GM20000 (cell line): ENCODE measurements at regions not wholly inside any gene's neighbourhood (a gene's known extent, or its start where the extent isn't known, plus 50 kb on each side); places are given as distances from the start of the nearest gene placed in this dataset.

ENCODE experiments used
- DNase-seq: peaks from one replicate; pipeline ENCODE4 v3.0.0; 2012; ENCODE audit warnings: low spot score
- CTCF ChIP-seq: IDR thresholded peaks from 2 replicates; pipeline ENCODE4 v1.5.1; 2012; ENCODE audit warnings: mild to moderate bottlenecking, control low read depth; ENCODE audit errors: extremely low read depth, missing control alignments

DNA sequence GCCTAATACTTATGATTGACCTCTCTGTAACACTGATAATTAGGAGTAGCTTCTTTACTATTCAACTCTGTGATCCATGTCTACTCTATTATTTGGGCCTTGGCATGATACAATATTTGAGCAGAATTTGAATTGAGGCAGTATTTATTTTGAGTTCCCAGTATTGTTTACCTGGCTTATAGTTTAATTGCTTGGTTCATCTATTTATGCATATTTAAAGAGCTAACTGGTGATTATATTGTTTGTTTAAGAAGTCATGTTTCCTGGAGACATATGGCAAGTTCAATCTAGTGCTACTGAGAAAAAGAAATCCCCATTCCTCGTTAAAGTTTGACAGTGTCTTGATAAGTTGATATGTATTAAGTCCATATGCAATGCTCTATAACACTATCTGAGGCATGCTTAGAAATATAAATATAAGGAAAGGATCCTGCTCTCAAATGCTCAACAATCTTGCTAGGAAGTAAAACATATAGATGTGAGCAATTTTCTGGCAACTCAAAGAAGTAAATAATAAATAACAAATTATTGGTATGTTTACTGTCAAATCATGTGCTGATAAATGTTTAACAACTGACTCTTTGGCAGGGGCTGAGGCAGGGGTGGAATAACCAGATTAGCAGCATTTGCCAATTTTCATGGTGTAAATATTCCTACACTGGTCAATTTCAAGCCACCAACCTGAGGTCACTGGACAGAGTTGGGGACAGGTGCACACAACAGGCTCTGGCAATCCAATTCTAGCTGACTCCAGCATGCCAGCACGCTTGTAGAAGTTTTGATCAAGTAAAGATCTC, 430.2 kb upstream of the PIK3C3 start:
- DNase-seq = no peak
- no peak for TF ChIP-seq CTCF

DNA sequence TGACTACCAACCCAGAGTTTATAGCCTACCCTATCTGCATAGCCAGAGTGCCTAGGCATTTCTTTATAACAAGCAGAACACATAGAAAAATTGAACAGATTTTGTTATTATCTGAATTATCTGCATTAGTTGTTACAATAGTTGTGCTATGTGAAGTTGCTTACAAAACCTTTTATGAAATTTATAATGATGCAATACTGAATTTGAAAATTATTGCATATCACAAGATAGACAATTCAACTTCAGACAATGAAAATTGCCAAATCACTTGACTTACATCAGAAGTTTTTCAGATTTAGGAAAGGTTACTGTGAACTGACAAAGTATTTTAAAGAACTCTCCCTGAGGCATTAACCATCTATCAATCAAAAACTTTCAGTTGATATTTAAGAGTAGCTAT, 437.9 kb upstream of the PIK3C3 start:
- no peak for DNase-seq
- TF ChIP-seq CTCF = no peak

DNA sequence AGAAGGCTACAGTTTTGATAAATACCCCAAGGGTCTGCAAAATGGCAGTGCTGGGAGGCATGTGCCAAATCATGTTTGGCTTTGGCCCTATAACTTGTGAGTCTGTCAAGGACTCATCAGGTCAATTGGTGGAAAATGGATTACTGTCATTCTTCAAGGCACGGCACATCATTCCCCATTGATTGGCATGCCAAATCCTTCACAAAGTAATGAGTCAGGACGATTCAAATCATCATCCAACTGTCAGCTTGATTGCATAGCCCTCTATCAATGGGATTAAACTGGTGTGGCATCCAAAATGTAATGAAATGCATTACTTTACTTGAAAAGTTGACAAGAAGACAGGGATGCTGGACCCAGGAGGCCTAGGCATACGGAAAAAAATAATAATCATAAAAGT, 441.6 kb upstream of the PIK3C3 start:
- no peak for TF ChIP-seq CTCF
- no peak for DNase-seq

DNA sequence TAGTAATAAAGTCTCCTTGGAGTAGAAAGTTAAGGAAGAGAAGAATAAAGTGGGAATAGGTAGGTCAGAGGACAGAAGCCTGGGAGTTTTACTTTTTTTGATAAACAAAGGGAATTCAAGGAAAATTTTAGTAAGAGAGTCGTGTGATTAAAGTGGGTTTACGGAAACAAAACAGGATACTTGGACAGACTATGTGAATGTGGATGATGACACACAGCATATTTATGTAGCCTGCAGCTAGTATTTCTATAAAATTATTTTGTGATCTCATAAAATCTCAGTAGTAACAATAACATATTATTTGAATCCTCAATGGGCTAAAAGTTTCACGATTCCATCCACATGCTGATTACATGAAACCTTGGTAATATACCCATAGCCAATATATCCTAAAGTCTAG, 450.7 kb upstream of the PIK3C3 start:
- TF ChIP-seq CTCF = no peak
- DNase-seq = no peak

DNA sequence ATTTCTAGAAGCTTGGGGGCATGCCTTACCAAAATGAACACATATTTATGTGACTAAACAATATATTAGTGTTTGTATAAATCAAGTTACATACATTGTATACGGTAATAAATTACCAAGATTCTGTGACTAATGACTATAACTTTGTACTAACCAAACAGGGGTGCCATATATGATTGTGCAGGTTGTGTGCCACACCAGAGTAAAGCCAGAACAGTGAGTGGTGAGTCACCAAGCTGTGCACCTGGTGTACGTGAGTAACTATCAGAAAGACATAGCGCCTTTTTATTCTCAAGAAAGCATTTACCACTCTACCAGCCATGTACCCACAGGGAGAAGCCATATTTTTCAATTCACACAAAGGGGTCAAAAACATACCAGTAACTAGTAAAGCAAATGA, 453.2 kb upstream of the PIK3C3 start:
- no peak for TF ChIP-seq CTCF
- no peak for DNase-seq

DNA sequence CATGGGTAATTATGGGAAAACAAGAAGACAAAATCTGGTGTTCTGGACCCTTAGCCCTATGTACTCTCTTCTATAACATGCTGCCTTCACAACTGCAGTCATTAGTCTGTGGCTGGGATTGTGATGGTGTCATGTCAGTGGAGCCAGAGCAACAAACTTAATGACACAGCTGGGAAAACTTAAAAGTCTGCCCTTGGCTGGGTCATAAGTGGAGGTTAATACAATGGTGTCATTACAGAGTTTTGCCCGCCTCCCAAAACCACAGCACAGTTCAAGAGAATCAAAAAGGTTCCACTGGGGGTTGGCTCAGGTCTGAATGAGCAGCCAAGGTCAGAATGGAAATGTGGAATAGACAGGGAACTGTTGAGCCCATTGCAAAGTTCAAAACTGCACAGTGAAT, 455.7 kb upstream of the PIK3C3 start:
- TF ChIP-seq CTCF = no peak

DNA sequence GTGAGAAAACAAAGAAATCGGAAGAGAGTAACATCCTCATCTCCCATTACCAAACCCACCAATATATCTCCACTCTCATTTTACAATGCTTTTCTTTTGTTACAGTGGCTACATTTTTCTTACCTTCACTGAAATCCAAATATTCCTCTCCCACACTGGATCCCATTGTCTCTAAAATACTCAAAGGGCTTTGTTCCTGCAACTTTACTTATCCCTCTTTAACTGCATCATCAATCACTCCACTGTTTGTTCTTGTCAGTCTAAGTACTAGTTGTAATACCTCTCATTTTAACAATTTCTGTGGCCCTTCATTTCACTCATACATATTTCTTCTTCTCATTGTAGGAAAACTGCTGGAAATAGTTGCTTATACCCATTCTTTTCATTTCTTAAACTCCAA, 464.2 kb upstream of the PIK3C3 start:
- TF ChIP-seq CTCF = no peak
- no peak for DNase-seq

More for the DNA sequence above, 455.7 kb upstream of the PIK3C3 start:
- DNase-seq = no peak
